Testis (tissue), 2 donors: ENCODE measurements at regions not wholly inside any gene's neighbourhood (a gene's known extent, or its start where the extent isn't known, plus 50 kb on each side); places are given as distances from the start of the nearest gene placed in this dataset.

ENCODE experiments used
- DNase-seq: peaks from one replicate; pipeline ENCODE4 v3.0.0-alpha.2; 2019
- H3K27ac ChIP-seq, 2 donors: fragments of 200-600 bp; sonication (generic); one replicate each; pipeline ENCODE4 v1.5.1; 2019
- H3K27me3 ChIP-seq: fragments of 200-600 bp; sonication (generic); one replicate; pipeline ENCODE4 v1.5.1; 2019
- H3K36me3 ChIP-seq: fragments of 200-600 bp; sonication (generic); one replicate; pipeline ENCODE4 v1.5.1; 2017; ENCODE audit warnings: low read depth; ENCODE audit errors: missing control alignments
- H3K4me1 ChIP-seq: fragments of 200-600 bp; sonication (generic); one replicate; pipeline ENCODE4 v1.5.1; 2019
- H3K4me3 ChIP-seq, 2 donors: fragments of 200-600 bp; sonication (generic); one replicate each; pipeline ENCODE4 v1.5.1; 2017 to 2019
- H3K9me3 ChIP-seq: fragments of 200-600 bp; sonication (generic); one replicate; pipeline ENCODE4 v1.5.1; 2017
- POLR2A ChIP-seq: fragments of 450-650 bp; IDR thresholded peaks from one replicate; pipeline ENCODE4 v1.6.1; 2017; ENCODE audit warnings: antibody characterized with exemption, mild to moderate bottlenecking, moderate library complexity
- WGBS, 2 donors: methylation state at CpG; one replicate each; pipeline ENCODE4 v1.1.5; 2018; 5-methylcytosine and 5-hydroxymethylcytosine counted together
- intact Hi-C: fragments of 100-400 bp; cut with DNase I; formaldehyde crosslinking; loops from one replicate; pipeline ENCODE4 v1.15.1; 2023; ENCODE audit warnings: low total_unique reads
- TF ChIP-seq, protein P1 (sequence below), 3 experiments: fragments of 450-650 bp in 2 of 3; fragments of 200-600 bp in 1 of 3; sonication (generic) in 1 of 3; IDR thresholded peaks; one replicate each; pipeline ENCODE4 v1.5.1; 2016 to 2019; ENCODE audit warnings: antibody characterized with exemption in 3 of 3, mild to moderate bottlenecking in 2 of 3, moderate library complexity in 1 of 3

DNA sequence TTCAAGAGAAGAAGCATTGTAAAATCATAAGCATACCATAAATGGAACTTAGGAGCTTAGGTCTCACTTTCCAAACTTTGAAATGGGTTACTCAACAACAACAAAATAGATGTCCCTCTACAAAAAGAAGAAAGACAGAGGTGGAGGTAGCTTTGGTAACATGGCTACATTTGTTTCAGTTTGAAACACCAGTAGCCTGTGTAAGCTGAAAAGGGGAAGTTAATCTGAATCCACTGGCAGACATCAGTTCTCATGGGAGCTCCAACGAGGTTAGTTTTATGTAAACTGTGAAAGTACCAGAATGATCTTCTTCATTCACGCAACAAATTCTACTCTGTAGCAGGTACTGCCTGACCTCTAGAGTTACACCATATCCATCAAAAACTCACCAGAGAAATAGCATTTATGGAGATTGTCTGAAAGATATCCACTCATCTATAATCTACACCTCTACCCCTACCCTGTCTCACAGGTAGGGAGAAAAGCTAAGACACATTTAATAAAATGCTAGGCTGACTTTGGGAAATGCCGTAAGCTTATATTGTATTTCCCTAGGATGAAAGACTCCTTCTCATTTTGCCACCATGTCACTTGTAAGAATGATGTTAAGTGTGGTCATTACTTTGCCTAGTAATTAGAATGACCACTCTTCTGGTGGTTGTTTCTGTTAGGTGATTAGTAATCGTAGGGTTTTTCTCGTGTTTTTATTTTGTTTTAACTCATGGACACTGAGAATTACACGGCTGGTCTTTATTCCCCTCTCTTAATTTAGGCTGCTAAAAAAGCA lies 224.1 kb downstream of the ASCL1 start:
- no peak for DNase-seq
- Histone ChIP-seq H3K27me3 (no peaks in the 10 kb centered on the region), H3K4me1 (no peaks in the 10 kb centered on the region), H3K4me3 (no peak overlapping the region), H3K27ac (no peak overlapping the region), H3K36me3 (no peaks in the 10 kb centered on the region), H3K9me3 (no peaks in the 10 kb centered on the region)
- 68 to 77% methylated on average over 6 of the region's 6 CpGs for WGBS, 2 donors
- TF ChIP-seq, protein P1, sequence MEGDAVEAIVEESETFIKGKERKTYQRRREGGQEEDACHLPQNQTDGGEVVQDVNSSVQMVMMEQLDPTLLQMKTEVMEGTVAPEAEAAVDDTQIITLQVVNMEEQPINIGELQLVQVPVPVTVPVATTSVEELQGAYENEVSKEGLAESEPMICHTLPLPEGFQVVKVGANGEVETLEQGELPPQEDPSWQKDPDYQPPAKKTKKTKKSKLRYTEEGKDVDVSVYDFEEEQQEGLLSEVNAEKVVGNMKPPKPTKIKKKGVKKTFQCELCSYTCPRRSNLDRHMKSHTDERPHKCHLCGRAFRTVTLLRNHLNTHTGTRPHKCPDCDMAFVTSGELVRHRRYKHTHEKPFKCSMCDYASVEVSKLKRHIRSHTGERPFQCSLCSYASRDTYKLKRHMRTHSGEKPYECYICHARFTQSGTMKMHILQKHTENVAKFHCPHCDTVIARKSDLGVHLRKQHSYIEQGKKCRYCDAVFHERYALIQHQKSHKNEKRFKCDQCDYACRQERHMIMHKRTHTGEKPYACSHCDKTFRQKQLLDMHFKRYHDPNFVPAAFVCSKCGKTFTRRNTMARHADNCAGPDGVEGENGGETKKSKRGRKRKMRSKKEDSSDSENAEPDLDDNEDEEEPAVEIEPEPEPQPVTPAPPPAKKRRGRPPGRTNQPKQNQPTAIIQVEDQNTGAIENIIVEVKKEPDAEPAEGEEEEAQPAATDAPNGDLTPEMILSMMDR (IDR thresholded peaks at IDR 0.05): no peak
- TF ChIP-seq POLR2A: no peak
- intact Hi-C loops: no loop called here

DNA sequence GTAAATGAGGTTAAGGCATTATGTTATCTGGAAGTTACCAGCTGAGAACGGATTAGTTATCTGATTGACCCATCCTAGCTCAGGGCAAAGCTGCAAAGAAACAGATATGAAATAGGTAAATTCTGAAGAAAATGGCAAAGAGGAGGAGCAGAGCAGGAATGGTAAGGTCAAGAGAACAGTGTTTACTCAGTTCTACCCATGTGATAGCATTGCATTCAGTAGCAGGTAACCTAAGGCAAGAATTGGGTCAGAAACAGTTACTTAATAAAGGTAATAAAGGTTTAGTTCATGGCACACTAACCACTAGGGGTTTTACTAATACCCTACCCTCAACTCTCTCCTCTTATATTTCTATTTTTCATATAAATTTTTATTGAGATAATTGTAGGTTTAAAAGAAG lies 224.8 kb downstream of the ASCL1 start:
- no peaks in the 10 kb centered on the region for H3K36me3 ChIP-seq
- H3K27ac ChIP-seq: no peak overlapping the region
- H3K27me3 ChIP-seq: no peaks in the 10 kb centered on the region
- TF ChIP-seq, protein P1 (IDR thresholded peaks at IDR 0.05): no peak
- no peak for TF ChIP-seq POLR2A
- no peaks in the 10 kb centered on the region for H3K4me1 ChIP-seq
- H3K9me3 ChIP-seq: no peaks in the 10 kb centered on the region
- WGBS, 2 donors: 45 to 61% methylated on average over 1 of the region's 1 CpG
- no peak overlapping the region for H3K4me3 ChIP-seq
- no peak for DNase-seq
- intact Hi-C loops: no loop called here

DNA sequence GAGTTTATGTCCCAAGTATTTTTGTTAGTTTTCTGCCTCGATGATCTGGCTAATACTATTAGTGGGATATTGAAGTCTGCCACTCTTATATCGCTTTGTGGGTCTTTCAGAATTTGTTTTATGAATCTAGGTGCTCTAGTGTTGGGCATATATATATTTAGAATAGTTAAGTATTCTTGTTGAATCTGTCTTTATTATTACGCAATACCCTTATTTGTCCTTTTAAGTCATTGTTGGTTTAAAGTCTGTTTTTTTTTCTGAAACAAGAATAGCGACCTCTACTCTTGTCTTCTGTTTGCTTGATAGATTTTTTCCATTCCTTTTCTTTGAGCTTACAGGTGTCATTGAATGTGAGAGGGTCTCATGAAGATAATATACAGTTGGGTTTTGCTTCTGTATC lies 239.0 kb downstream of the ASCL1 start:
- H3K4me1 ChIP-seq: no peaks in the 10 kb centered on the region
- H3K27ac ChIP-seq: no peak overlapping the region
- no peak for TF ChIP-seq POLR2A
- TF ChIP-seq, protein P1 (IDR thresholded peaks at IDR 0.05): no peak
- H3K36me3 ChIP-seq: no peaks in the 10 kb centered on the region
- H3K9me3 ChIP-seq: no peaks in the 10 kb centered on the region
- intact Hi-C loops: no loop called here
- H3K27me3 ChIP-seq: no peaks in the 10 kb centered on the region
- no peak overlapping the region for H3K4me3 ChIP-seq
- 87% methylated on average over 4 of the region's 4 CpGs for WGBS, 2 donors
- DNase-seq: no peak

DNA sequence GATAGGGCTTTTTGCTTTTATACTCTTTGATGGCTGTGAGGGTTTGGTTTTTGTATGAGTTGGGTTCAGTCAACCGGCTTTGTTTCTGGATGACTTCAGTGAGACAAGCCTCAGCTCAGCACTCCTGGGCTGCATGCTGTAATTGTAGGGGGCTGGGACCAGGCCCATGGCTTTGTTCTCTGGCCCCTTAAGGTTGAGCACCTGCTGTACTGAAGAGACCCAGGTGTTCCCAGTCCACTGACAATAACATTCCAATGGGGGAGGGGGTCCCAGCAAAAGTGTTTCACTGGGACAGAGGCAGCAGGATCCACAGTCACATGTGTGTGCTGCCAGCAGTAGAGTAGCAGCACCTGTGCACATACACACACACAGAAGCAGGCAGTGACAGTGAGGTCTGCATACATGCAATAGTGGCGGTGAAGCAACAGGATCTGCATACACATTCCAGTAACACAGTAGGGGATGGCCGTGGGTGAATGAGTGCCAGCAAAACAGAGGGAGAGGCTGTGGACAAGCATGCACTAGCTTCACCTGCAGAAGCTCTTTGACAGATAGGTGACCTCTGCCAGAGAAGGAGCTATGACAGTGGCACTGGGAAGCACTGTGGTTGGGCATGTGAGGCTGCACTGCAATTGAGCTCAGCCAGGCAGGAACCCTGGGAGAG lies 240.4 kb downstream of the ASCL1 start:
- intact Hi-C loops: no loop called here
- Histone ChIP-seq H3K36me3 (no peaks in the 10 kb centered on the region), H3K4me1 (no peaks in the 10 kb centered on the region), H3K9me3 (no peaks in the 10 kb centered on the region), H3K27me3 (no peaks in the 10 kb centered on the region), H3K4me3 (no peak overlapping the region), H3K27ac (no peak overlapping the region)
- no peak for DNase-seq
- 81 to 92% methylated on average over 3 of the region's 3 CpGs for WGBS, 2 donors
- TF ChIP-seq POLR2A: no peak
- TF ChIP-seq, protein P1 (IDR thresholded peaks at IDR 0.05): no peak
